Activated CD8-positive, alpha-beta T cell treated with anti-CD3 and anti-CD28 coated beads, Interleukin-2, amount 10 ng/mL, durations not matched to agents 7 days and 5 days (primary cell): ENCODE measurements at regions not wholly inside any gene's neighbourhood (a gene's known extent, or its start where the extent isn't known, plus 50 kb on each side); places are given as distances from the start of the nearest gene placed in this dataset.

ENCODE experiments used
- ATAC-seq: fragments of 150-1000 bp; cut with Tn5 transposase; one replicate; pipeline ENCODE4 v1.10.0; 2021; ENCODE audit warnings: moderate library complexity
- CTCF ChIA-PET: fragments of 350-600 bp; sonication (Branson Sonifier 250); formaldehyde crosslinking; loops from one replicate; lab custom pipeline; 2021; ENCODE audit warnings: antibody characterized with exemption; lab: Charles Lee
- POLR2A ChIA-PET: fragments of 350-600 bp; sonication (Branson Sonifier 250); formaldehyde crosslinking; loops from one replicate; lab custom pipeline; 2021; ENCODE audit warnings: antibody characterized with exemption; lab: Charles Lee
- DNase-seq: peaks from one replicate; pipeline ENCODE4 v3.0.0-alpha.2; 2020
- H3K27ac Mint-ChIP-seq: one replicate; pipeline ENCODE4 v1.8.0; 2021; ENCODE audit warnings: mild to moderate bottlenecking, mixed read lengths
- H3K27me3 Mint-ChIP-seq: one replicate; pipeline ENCODE4 v1.8.0; 2021; ENCODE audit warnings: low read depth, mixed read lengths
- H3K36me3 Mint-ChIP-seq: one replicate; pipeline ENCODE4 v1.8.0; 2021; ENCODE audit warnings: low read depth, mixed read lengths
- H3K4me1 Mint-ChIP-seq: one replicate; pipeline ENCODE4 v1.8.0; 2021; ENCODE audit warnings: low read depth, mixed read lengths
- H3K4me3 Mint-ChIP-seq: one replicate; pipeline ENCODE4 v1.8.0; 2021; ENCODE audit warnings: mild to moderate bottlenecking, mixed read lengths
- H3K9me3 Mint-ChIP-seq: one replicate; pipeline ENCODE4 v1.8.0; 2022; ENCODE audit warnings: mixed read lengths; ENCODE audit not compliant: insufficient read depth

DNA sequence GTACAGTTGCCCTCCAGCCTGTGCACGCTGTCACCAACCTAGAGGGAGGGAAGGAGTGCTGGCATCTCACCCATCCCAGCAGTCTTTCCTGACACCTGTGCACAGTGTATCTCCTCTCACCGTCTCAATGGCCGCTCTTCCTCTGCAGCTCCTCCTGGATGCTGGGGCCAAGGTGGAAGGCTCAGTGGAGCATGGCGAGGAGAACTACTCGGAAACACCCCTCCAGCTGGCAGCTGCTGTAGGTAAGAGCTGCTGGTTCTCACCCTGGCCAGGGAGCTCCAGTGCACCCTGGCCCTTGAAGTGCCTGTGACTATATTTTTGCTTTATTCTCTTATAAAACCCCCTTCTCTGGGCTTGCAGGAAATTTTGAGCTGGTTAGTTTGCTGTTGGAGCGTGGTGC lies 68.7 kb upstream of the PWP1 start:
- POLR2A ChIA-PET, result no interaction called here
- DNase-seq (no peak), ATAC-seq (no peak)
- H3K9me3 Mint-ChIP-seq, result no peaks in the 10 kb centered on the region
- H3K27ac Mint-ChIP-seq, result no peak overlapping the region
- no peaks in the 10 kb centered on the region for H3K27me3 Mint-ChIP-seq
- CTCF ChIA-PET, result interaction anchor here (0.8 to 1.8 kb wide), 2 partner anchors 9 to 442 kb away, joined by 3 to 5 read pairs; no protein-coding TSS in a partner anchor
- no peaks in the 10 kb centered on the region for H3K4me1 Mint-ChIP-seq
- peaks cover 5% of the 10 kb centered on the region for H3K36me3 Mint-ChIP-seq
- no peak overlapping the region for H3K4me3 Mint-ChIP-seq

- DNase-seq (no peak), ATAC-seq (no peak)
- H3K9me3 Mint-ChIP-seq, result no peaks in the 10 kb centered on the region
- no peaks in the 10 kb centered on the region for H3K27me3 Mint-ChIP-seq
- no peaks in the 10 kb centered on the region for H3K4me1 Mint-ChIP-seq
- peaks cover 5% of the 10 kb centered on the region for H3K36me3 Mint-ChIP-seq
- ChIA-PET CTCF (interaction anchor here (1.0 kb wide), 1 partner anchor 487 kb away, joined by 4 read pairs; no protein-coding TSS in a partner anchor), POLR2A (interaction anchor here (0.6 kb wide), 1 partner anchor 148 kb away, joined by 3 read pairs; no protein-coding TSS in a partner anchor)
- H3K4me3 Mint-ChIP-seq, result no peak overlapping the region
- no peak overlapping the region for H3K27ac Mint-ChIP-seq
These were observed 67.5 kb upstream of the PWP1 start for GRCh38 chr12:107618106-107618505.

DNA sequence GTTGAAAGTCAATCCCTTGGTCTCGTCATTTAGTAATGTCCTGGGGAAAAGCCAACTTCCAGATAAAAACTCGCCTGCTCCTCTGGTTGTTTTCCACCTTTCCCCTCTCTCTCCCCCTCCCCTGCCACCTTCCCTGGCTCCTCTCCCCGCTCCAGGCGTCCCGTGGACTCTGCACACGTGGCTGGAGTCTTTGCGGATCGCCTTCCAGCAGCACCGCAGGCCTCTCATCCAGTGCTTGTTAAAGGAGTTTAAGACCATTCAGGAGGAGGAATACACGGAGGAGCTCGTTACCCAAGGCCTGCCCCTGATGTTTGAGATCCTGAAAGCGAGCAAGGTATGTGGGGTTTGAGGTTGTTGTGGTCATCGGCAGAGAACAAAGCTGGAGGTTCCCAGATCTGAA lies 65.8 kb upstream of the PWP1 start:
- no peak for DNase-seq
- Mint-ChIP-seq H3K27ac (no peak overlapping the region), H3K36me3 (peaks cover 13% of the 10 kb centered on the region), H3K9me3 (peaks cover 4% of the 10 kb centered on the region), H3K4me1 (no peaks in the 10 kb centered on the region), H3K4me3 (no peak overlapping the region), H3K27me3 (no peaks in the 10 kb centered on the region)
- POLR2A ChIA-PET, result no interaction called here
- CTCF ChIA-PET, result interaction anchor here (1.7 to 2.1 kb wide), 2 partner anchors 51 to 488 kb away, joined by 4 to 7 read pairs; no protein-coding TSS in a partner anchor
- no peak for ATAC-seq

- ATAC-seq (no peak), DNase-seq (no peak)
- no peaks in the 10 kb centered on the region for H3K4me1 Mint-ChIP-seq
- H3K36me3 Mint-ChIP-seq, result peaks cover 18% of the 10 kb centered on the region
- H3K27ac Mint-ChIP-seq, result no peak overlapping the region
- peaks cover 9% of the 10 kb centered on the region for H3K9me3 Mint-ChIP-seq
- ChIA-PET POLR2A (no interaction called here), CTCF (interaction anchor here (1.0 to 2.7 kb wide), 6 partner anchors 11 to 494 kb away, joined by 3 to 13 read pairs (median 6); no protein-coding TSS in a partner anchor)
- no peak overlapping the region for H3K4me3 Mint-ChIP-seq
- H3K27me3 Mint-ChIP-seq, result no peaks in the 10 kb centered on the region
These were observed 63.6 kb upstream of the PWP1 start for GRCh38 chr12:107622001-107622400.

- no peaks in the 10 kb centered on the region for H3K27me3 Mint-ChIP-seq
- H3K4me3 Mint-ChIP-seq, result no peak overlapping the region
- CTCF ChIA-PET, result no interaction called here
- H3K9me3 Mint-ChIP-seq, result peaks cover 9% of the 10 kb centered on the region
- POLR2A ChIA-PET, result no interaction called here
- H3K27ac Mint-ChIP-seq, result no peak overlapping the region
- H3K36me3 Mint-ChIP-seq, result peaks cover 16% of the 10 kb centered on the region
- DNase-seq, result no peak
- no peaks in the 10 kb centered on the region for H3K4me1 Mint-ChIP-seq
- ATAC-seq, result no peak
These were observed 61.1 kb upstream of the PWP1 start for GRCh38 chr12:107624493-107624892.

- no peak overlapping the region for H3K4me3 Mint-ChIP-seq
- H3K27ac Mint-ChIP-seq, result no peak overlapping the region
These were observed 53.9 kb upstream of the PWP1 start for GRCh38 chr12:107631715-107632114.

DNA sequence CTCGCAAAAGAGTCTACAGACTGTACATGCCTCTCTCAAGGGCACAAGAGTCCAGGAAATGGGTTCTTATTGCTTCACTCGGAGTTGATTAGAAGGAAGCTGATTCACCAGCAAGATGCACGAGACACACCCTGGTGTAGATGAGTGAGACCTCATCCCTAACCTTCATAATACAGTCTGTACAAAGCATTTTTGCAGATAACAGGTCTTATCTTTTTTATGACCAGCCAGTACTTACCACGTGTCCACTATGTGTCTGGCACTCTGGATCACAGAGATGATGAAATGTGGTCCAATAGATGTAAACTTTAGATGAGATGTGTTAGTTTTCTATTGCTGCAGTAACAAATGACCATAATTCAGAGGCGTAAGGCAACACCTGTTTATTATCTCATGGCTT lies 53.4 kb upstream of the PWP1 start:
- Mint-ChIP-seq H3K36me3 (no peaks in the 10 kb centered on the region), H3K27ac (no peak overlapping the region), H3K4me1 (no peaks in the 10 kb centered on the region), H3K27me3 (no peaks in the 10 kb centered on the region), H3K4me3 (no peak overlapping the region), H3K9me3 (no peaks in the 10 kb centered on the region)
- ChIA-PET POLR2A (no interaction called here), CTCF (no interaction called here)
- no peak for DNase-seq
- no peak for ATAC-seq

More at GRCh38 chr12:107631715-107632114, 53.9 kb upstream of the PWP1 start:
- Mint-ChIP-seq H3K36me3 (no peaks in the 10 kb centered on the region), H3K9me3 (no peaks in the 10 kb centered on the region), H3K27me3 (no peaks in the 10 kb centered on the region), H3K4me1 (no peaks in the 10 kb centered on the region)
- ChIA-PET CTCF (no interaction called here), POLR2A (no interaction called here)
- DNase-seq (no peak), ATAC-seq (no peak)

DNA sequence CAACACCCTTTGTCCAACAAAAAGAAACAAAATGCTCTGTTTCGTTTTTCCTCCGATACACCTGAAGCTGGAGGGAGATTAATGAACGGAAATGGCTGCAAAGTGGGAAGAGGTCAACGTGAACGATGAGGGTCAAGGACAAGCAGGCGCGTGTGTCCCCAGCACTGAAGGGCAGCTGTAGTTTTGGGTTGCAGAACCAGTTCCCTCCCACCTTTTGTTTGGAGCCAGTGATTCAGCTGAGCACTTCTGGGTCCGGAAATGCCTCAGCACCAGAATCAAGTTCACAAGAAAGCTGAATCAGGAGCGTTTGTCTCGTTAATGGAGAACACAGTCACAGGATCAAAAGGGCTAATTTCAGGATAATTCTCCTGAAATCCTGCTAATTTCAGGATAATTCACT lies 51.1 kb upstream of the PWP1 start:
- DNase-seq (no peak), ATAC-seq (no peak)
- H3K27ac Mint-ChIP-seq, result no peak overlapping the region
- H3K9me3 Mint-ChIP-seq, result no peaks in the 10 kb centered on the region
- H3K27me3 Mint-ChIP-seq, result no peaks in the 10 kb centered on the region
- H3K4me1 Mint-ChIP-seq, result no peaks in the 10 kb centered on the region
- peaks cover 2% of the 10 kb centered on the region for H3K36me3 Mint-ChIP-seq
- POLR2A ChIA-PET, result no interaction called here
- H3K4me3 Mint-ChIP-seq, result no peak overlapping the region
- CTCF ChIA-PET, result interaction anchor here (1.6 kb wide), 1 partner anchor 36 kb away, joined by 3 read pairs; no protein-coding TSS in a partner anchor

DNA sequence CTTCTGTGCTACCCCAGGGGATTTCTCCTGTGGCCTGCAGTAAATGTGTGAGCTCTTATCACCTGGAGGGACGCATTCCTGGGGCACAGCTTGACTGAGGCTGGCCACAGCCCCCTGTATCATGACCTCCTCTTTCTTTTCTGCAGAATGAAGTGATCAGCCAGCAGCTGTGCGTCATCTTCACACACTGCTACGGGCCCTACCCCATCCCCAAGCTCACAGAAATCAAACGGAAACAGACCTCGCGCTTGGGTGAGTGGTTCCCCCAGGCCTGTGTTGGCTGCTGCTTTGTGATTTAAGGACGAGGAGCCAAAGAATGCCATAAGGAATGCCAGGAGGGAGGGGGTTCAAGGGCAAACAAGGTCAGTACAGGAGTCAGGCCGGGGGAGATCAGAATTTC lies 50.5 kb upstream of the PWP1 start:
- ChIA-PET CTCF (no interaction called here), POLR2A (no interaction called here)
- ATAC-seq (no peak), DNase-seq (no peak)
- no peak overlapping the region for H3K27ac Mint-ChIP-seq
- H3K27me3 Mint-ChIP-seq, result no peaks in the 10 kb centered on the region
- peaks cover 4% of the 10 kb centered on the region for H3K36me3 Mint-ChIP-seq
- H3K4me1 Mint-ChIP-seq, result no peaks in the 10 kb centered on the region
- H3K4me3 Mint-ChIP-seq, result no peak overlapping the region
- H3K9me3 Mint-ChIP-seq, result no peaks in the 10 kb centered on the region
